Upper lobe of left lung (tissue), 6 donors: ENCODE measurements at regions not wholly inside any gene's neighbourhood (a gene's known extent, or its start where the extent isn't known, plus 50 kb on each side); places are given as distances from the start of the nearest gene placed in this dataset.

ENCODE experiments used
- ATAC-seq, 2 donors: fragments of 200-7000 bp; cut with Tn5 transposase; one replicate each; pipeline ENCODE4 v1.9.1; 2022; ENCODE audit warnings: mild to moderate bottlenecking in 2 of 2, moderate library complexity in 2 of 2; ENCODE audit not compliant: low FRiP score in 2 of 2
- DNase-seq, 2 donors: peaks; one replicate each; pipeline ENCODE4 v3.0.0-alpha.2; 2019 to 2020
- H3K27ac ChIP-seq, 4 donors: fragments of 200-600 bp; sonication (generic); one replicate each; pipeline ENCODE4 v1.5.1; 2016 to 2019
- H3K27me3 ChIP-seq, 4 donors: fragments of 200-600 bp; sonication (generic); one replicate each; pipeline ENCODE4 v1.5.1; 2017 to 2019
- H3K36me3 ChIP-seq, 4 donors: fragments of 200-600 bp; sonication (generic); one replicate each; pipeline ENCODE4 v1.5.1; 2016 to 2019
- H3K4me1 ChIP-seq, 4 donors: fragments of 200-600 bp; sonication (generic); one replicate each; pipeline ENCODE4 v1.5.1; 2018 to 2019
- H3K4me3 ChIP-seq, 4 donors: fragments of 200-600 bp; sonication (generic); one replicate each; pipeline ENCODE4 v1.5.1; 2017 to 2019; ENCODE audit warnings: mild to moderate bottlenecking in 2 of 4, moderate library complexity in 1 of 4
- H3K9me3 ChIP-seq, 4 donors: fragments of 200-600 bp; sonication (generic); one replicate each; pipeline ENCODE4 v1.5.1; 2018 to 2019
- EP300 ChIP-seq, 4 donors: sonication (generic); formaldehyde crosslinking; IDR thresholded peaks; one replicate each; pipeline ENCODE4 v1.5.1; 2017; ENCODE audit warnings: antibody characterized with exemption in 4 of 4, control low read depth in 2 of 4
- POLR2A ChIP-seq, 4 donors: fragments of 450-650 bp; IDR thresholded peaks; one replicate each; pipeline ENCODE4 v1.5.1; 2016 to 2017; ENCODE audit warnings: antibody characterized with exemption in 4 of 4, mild to moderate bottlenecking in 2 of 4
- POLR2AphosphoS5 ChIP-seq, 2 donors: sonication (generic); formaldehyde crosslinking; IDR thresholded peaks; one replicate each; pipeline ENCODE4 v1.5.1; 2017; ENCODE audit warnings: antibody characterized with exemption in 2 of 2
- WGBS, 2 donors: methylation state at CpG; one replicate each; pipeline ENCODE4 v1.1.5; 2017 to 2018; 5-methylcytosine and 5-hydroxymethylcytosine counted together
- TF ChIP-seq, protein P1 (sequence below), 6 experiments: fragments of 450-650 bp in 4 of 6; fragments of 200-600 bp in 2 of 6; sonication (generic) in 2 of 6; IDR thresholded peaks; one replicate each; pipeline ENCODE4 v1.5.1; 2016 to 2019; ENCODE audit warnings: antibody characterized with exemption in 6 of 6
- donor health status: DM: no; HTN: no; CAD: no; lungs with moderate emphysema.
- donor health status: DM: no; HTN: yes; CAD: no; lungs with severe emphysema.

DNA sequence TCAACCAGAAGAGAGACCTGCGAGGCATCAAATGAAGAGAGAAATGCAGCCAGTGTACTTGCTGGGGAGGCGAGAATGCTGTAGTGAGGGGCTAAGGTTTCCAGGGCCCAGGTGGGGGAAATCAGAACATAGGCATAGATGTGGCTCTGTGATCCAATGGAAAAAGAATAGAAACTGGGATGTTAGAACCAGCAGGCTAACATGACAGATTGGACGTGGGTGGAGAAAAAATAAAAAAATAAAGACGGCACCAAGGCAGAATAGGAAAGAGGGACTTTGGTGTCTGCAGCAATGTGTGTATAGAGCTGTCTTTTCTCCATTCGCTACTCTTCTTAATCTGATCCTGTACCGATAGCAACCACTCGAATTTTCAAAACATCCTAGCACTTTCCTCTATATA is 381.0 kb upstream of the NBEA start:
- no peaks in the 10 kb centered on the region for H3K27me3 ChIP-seq
- TF ChIP-seq POLR2AphosphoS5 (IDR thresholded peaks at IDR 0.05) (no peak), EP300 (IDR thresholded peaks at IDR 0.05) (no peak), POLR2A (IDR thresholded peaks at IDR 0.05) (no peak)
- TF ChIP-seq, protein P1, sequence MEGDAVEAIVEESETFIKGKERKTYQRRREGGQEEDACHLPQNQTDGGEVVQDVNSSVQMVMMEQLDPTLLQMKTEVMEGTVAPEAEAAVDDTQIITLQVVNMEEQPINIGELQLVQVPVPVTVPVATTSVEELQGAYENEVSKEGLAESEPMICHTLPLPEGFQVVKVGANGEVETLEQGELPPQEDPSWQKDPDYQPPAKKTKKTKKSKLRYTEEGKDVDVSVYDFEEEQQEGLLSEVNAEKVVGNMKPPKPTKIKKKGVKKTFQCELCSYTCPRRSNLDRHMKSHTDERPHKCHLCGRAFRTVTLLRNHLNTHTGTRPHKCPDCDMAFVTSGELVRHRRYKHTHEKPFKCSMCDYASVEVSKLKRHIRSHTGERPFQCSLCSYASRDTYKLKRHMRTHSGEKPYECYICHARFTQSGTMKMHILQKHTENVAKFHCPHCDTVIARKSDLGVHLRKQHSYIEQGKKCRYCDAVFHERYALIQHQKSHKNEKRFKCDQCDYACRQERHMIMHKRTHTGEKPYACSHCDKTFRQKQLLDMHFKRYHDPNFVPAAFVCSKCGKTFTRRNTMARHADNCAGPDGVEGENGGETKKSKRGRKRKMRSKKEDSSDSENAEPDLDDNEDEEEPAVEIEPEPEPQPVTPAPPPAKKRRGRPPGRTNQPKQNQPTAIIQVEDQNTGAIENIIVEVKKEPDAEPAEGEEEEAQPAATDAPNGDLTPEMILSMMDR (IDR thresholded peaks at IDR 0.05) = no peak
- no peaks in the 10 kb centered on the region for H3K4me1 ChIP-seq
- DNase-seq (no peak), ATAC-seq (no peak)
- H3K4me3 ChIP-seq = no peak overlapping the region
- H3K9me3 ChIP-seq = no peaks in the 10 kb centered on the region
- WGBS, 2 donors = 76 to 78% methylated on average over 7 of the region's 7 CpGs
- H3K36me3 ChIP-seq = no peaks in the 10 kb centered on the region
- H3K27ac ChIP-seq = no peak overlapping the region

DNA sequence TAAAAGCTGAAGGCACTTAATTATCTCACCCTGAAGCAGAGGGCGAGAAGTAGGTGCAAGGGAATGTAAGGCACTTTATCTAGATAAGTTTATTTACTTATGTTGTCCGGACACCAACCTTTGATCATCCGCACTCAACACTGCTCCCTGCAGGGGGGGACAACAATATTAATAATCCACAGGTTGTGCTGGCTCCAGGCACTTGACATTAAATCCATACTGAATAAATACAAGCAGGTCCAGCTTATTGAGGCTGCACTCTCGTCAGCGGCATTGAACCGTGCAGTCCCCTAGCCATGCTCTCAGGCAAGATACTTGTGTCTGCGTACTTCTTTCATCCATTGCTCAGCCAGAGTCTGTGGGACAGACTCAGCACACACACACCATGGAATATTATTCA is 374.5 kb upstream of the NBEA start:
- no peak for ATAC-seq
- DNase-seq = no peak
- WGBS, 2 donors = 38 to 61% methylated on average over 7 of the region's 7 CpGs

DNA sequence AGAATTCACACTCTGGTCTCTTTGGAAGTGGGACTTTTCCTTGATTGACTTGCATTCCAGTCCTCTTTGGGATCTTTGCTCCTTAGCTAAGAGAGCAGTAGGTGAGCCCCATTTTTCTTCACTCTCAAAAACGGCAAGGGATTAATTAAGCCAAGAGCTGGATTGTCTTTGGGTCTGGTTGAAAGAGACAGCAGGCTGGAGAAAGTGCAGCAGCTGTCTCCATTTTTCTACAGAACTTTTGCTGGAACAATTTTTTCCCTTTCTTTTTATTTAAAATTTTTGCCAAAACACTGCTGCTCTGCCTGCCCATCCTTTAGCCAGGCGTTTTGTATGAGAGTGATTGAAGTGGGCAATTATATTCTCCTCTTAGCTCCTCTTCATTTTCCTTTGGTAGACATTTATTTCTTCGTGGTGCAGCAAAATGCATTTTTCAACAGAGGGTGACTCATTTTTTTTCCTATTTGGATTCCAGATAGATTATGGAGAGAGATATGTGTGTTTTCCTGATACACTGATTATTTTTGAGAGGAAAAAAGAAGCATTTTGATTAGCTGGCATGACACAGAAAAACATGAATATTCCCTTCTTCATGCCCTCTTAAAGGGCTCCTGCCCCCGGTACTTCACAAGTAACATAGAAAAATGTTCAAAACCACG is 371.2 kb upstream of the NBEA start:
- no peak overlapping the region for H3K4me3 ChIP-seq

More for the DNA sequence above, 374.5 kb upstream of the NBEA start:
- Histone ChIP-seq H3K9me3 (no peaks in the 10 kb centered on the region), H3K27me3 (no peaks in the 10 kb centered on the region), H3K36me3 (no peaks in the 10 kb centered on the region), H3K4me3 (no peak overlapping the region), H3K27ac (no peak overlapping the region), H3K4me1 (no peaks in the 10 kb centered on the region)
- TF ChIP-seq POLR2AphosphoS5 (IDR thresholded peaks at IDR 0.05) (no peak), EP300 (IDR thresholded peaks at IDR 0.05) (no peak), POLR2A (IDR thresholded peaks at IDR 0.05) (no peak)
- TF ChIP-seq, protein P1 (IDR thresholded peaks at IDR 0.05) = no peak

DNA sequence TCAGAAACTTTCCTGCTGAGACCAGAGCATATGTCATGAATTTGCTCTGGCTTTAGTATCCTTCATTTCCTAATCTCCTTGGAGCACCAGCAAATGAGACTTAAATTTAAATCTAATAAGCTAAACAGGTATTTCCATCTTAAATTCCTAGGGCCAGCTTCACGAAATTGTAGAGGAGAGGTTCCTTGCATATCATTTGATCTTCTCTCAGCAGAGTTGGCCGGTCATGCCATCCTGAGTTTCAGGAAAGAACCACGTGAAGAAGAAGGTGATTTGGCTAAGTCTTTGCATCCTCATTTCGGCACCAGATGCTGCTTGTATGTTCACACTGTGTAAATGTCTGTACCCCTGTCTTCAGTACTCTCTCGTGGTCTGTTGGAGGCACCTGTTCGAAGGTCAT is 370.4 kb upstream of the NBEA start:
- Histone ChIP-seq H3K4me1 (no peaks in the 10 kb centered on the region), H3K27ac (no peak overlapping the region), H3K27me3 (no peaks in the 10 kb centered on the region), H3K36me3 (no peaks in the 10 kb centered on the region), H3K9me3 (no peaks in the 10 kb centered on the region), H3K4me3 (no peak overlapping the region)
- TF ChIP-seq POLR2AphosphoS5 (IDR thresholded peaks at IDR 0.05) (no peak), EP300 (IDR thresholded peaks at IDR 0.05) (no peak), POLR2A (IDR thresholded peaks at IDR 0.05) (no peak)
- TF ChIP-seq, protein P1 (IDR thresholded peaks at IDR 0.05) = no peak
- WGBS, 2 donors = 76 to 79% methylated on average over 6 of the region's 6 CpGs
- DNase-seq = no peak
- no peak for ATAC-seq

More for the DNA sequence above, 371.2 kb upstream of the NBEA start:
- Histone ChIP-seq H3K4me1 (no peaks in the 10 kb centered on the region), H3K27me3 (no peaks in the 10 kb centered on the region), H3K9me3 (no peaks in the 10 kb centered on the region), H3K36me3 (no peaks in the 10 kb centered on the region), H3K27ac (no peak overlapping the region)
- 49 to 53% methylated on average over 5 of the region's 5 CpGs for WGBS, 2 donors
- DNase-seq (no peak), ATAC-seq (no peak)
- no peak for TF ChIP-seq EP300 (IDR thresholded peaks at IDR 0.05)
- TF ChIP-seq POLR2AphosphoS5 (IDR thresholded peaks at IDR 0.05) = no peak
- no peak for TF ChIP-seq POLR2A (IDR thresholded peaks at IDR 0.05)
- TF ChIP-seq, protein P1 (IDR thresholded peaks at IDR 0.05) = no peak

DNA sequence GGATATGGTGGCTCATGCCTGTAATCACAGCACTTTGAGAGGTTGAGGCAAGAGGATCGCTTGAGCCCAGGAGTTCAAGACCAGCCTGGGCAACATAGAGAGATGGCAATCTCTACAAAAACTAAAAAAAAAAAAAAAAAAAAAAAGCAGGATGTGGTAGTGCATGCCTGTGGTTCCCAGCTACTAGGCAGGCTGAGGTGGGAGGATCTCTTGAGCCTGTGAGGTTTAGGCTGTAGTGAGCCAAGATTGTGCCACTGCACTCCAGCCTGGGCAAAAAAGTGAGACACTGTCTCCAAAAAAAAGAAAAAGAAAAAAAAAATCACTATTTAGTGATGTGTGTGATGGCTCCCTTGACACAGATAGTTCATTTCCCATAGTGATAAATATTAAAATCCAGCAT is 365.0 kb upstream of the NBEA start:
- H3K27me3 ChIP-seq = no peaks in the 10 kb centered on the region
- H3K36me3 ChIP-seq = no peaks in the 10 kb centered on the region
- H3K27ac ChIP-seq = no peak overlapping the region
- H3K4me1 ChIP-seq = no peaks in the 10 kb centered on the region
- H3K9me3 ChIP-seq = no peaks in the 10 kb centered on the region
- WGBS, 2 donors = 93 to 100% methylated on average over 1 of the region's 1 CpG
- DNase-seq (no peak), ATAC-seq (no peak)
- no peak overlapping the region for H3K4me3 ChIP-seq
- TF ChIP-seq POLR2A (IDR thresholded peaks at IDR 0.05) (no peak), POLR2AphosphoS5 (IDR thresholded peaks at IDR 0.05) (no peak), EP300 (IDR thresholded peaks at IDR 0.05) (no peak)
- TF ChIP-seq, protein P1 (IDR thresholded peaks at IDR 0.05) = no peak
